SJCRH30 (cell line): ENCODE measurements at regions not wholly inside any gene's neighbourhood (a gene's known extent, or its start where the extent isn't known, plus 50 kb on each side); places are given as distances from the start of the nearest gene placed in this dataset.

Experiments
- DNase-seq, 2 experiments: peaks; one replicate each; pipeline ENCODE4 v3.0.0-alpha.2; 2015 to 2020
- H3K27ac ChIP-seq: fragments of 250-450 bp; sonication (Bioruptor Pico); 2 replicates; pipeline ENCODE4 v1.5.1; 2020; ENCODE audit warnings: mild to moderate bottlenecking, moderate library complexity
- H3K27me3 ChIP-seq: fragments of 250-450 bp; sonication (Bioruptor Pico); 2 replicates; pipeline ENCODE4 v1.5.1; 2020; ENCODE audit warnings: mild to moderate bottlenecking, moderate library complexity
- H3K36me3 ChIP-seq: fragments of 250-450 bp; sonication (Bioruptor Pico); 2 replicates; pipeline ENCODE4 v1.5.1; 2020; ENCODE audit warnings: mild to moderate bottlenecking, moderate library complexity
- H3K4me1 ChIP-seq: fragments of 250-450 bp; sonication (Bioruptor Pico); 2 replicates; pipeline ENCODE4 v1.5.1; 2020; ENCODE audit warnings: mild to moderate bottlenecking, moderate library complexity
- H3K4me3 ChIP-seq: fragments of 250-450 bp; sonication (Bioruptor Pico); 2 replicates; pipeline ENCODE4 v1.5.1; 2020; ENCODE audit warnings: mild to moderate bottlenecking, moderate library complexity
- H3K9me3 ChIP-seq: fragments of 250-450 bp; sonication (Bioruptor Pico); replicated peaks from 2 replicates; pipeline ENCODE4 v1.5.1; 2020; ENCODE audit warnings: mild to moderate bottlenecking, moderate library complexity

GRCh38 chr11:121773076-121773475 is 320.3 kb upstream of the SORL1-AS1 start:
- Histone ChIP-seq H3K27ac (no peak overlapping the region), H3K27me3 (no peaks in the 10 kb centered on the region), H3K4me3 (no peak overlapping the region), H3K9me3 (no peaks in the 10 kb centered on the region), H3K36me3 (0 out of 2 replicates have a peak, but pooled peaks cover 7% of the 10 kb centered on the region), H3K4me1 (no peaks in the 10 kb centered on the region)
- DNase-seq: no peak

- H3K27me3 ChIP-seq: no peaks in the 10 kb centered on the region
- DNase-seq: no peak
These were observed 318.3 kb upstream of the SORL1-AS1 start for GRCh38 chr11:121770939-121771595.

DNA sequence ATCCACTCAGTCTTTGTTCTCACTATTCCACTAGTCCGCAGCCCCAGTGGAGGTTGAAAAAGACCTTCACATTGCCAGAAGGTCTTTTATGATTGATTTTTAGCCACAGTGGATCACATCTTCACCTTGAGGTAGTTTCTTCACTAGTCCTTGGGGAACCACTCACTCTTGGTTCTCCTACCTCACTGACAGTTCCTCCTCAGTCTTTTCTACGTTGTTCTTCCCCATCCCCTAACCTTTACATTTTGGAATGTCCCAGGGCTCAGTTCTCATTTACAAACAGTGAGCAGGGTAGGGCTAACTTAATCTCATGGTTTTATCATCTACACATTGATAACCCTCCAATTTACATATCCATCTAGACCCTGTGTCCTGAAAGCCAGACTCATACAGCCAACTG is 316.4 kb upstream of the SORL1-AS1 start:
- Histone ChIP-seq H3K4me1 (no peaks in the 10 kb centered on the region), H3K4me3 (no peak overlapping the region)

More at GRCh38 chr11:121770939-121771595, 318.3 kb upstream of the SORL1-AS1 start:
- H3K27ac ChIP-seq: no peak overlapping the region
- H3K4me3 ChIP-seq: no peak overlapping the region
- H3K36me3 ChIP-seq: 0 out of 2 replicates have a peak, but pooled peaks cover 7% of the 10 kb centered on the region
- H3K4me1 ChIP-seq: no peaks in the 10 kb centered on the region
- H3K9me3 ChIP-seq: no peaks in the 10 kb centered on the region

GRCh38 chr11:121767433-121767832 is 314.7 kb upstream of the SORL1-AS1 start:
- Histone ChIP-seq H3K9me3 (no peaks in the 10 kb centered on the region), H3K27me3 (no peaks in the 10 kb centered on the region), H3K4me3 (no peak overlapping the region), H3K36me3 (0 out of 2 replicates have a peak, but pooled peaks cover 3% of the 10 kb centered on the region), H3K4me1 (peaks cover 7% of the 10 kb centered on the region; the same call in 1 of the 2 replicates), H3K27ac (no peak overlapping the region)
- no peak for DNase-seq

More for the DNA sequence above, 316.4 kb upstream of the SORL1-AS1 start:
- no peaks in the 10 kb centered on the region for H3K9me3 ChIP-seq
- H3K27ac ChIP-seq: no peak overlapping the region
- H3K36me3 ChIP-seq: 0 out of 2 replicates have a peak, but pooled peaks cover 5% of the 10 kb centered on the region
- DNase-seq: no peak
- no peaks in the 10 kb centered on the region for H3K27me3 ChIP-seq

DNA sequence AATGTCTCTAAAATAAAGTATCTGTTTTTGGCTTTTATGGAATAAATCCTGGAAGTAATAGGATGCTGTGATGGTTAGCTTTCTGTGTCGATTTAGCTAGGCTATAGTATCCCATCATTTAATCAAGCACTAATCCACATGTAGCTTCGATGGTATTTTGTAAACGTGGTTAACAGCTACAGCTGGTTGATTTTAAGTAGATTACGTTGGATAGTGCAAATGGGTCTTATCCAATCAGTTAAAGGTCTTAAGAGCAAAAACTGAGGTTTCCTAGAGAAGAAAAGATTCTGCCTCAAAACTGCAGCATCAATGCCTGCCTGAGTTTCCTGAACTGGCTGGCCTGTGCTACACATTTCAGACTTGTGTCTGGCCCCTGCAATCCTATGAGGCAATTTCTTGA is 314.2 kb upstream of the SORL1-AS1 start:
- no peaks in the 10 kb centered on the region for H3K9me3 ChIP-seq
- DNase-seq: no peak
- no peak overlapping the region for H3K4me3 ChIP-seq
- H3K36me3 ChIP-seq: 0 out of 2 replicates have a peak, but pooled peaks cover 3% of the 10 kb centered on the region
- H3K27me3 ChIP-seq: no peaks in the 10 kb centered on the region
- no peak overlapping the region for H3K27ac ChIP-seq
- peaks cover 7% of the 10 kb centered on the region; the same call in 1 of the 2 replicates for H3K4me1 ChIP-seq

- no peak overlapping the region for H3K27ac ChIP-seq
- H3K4me1 ChIP-seq: peaks cover 7% of the 10 kb centered on the region; the same call in 1 of the 2 replicates
- no peaks in the 10 kb centered on the region for H3K27me3 ChIP-seq
- H3K4me3 ChIP-seq: no peak overlapping the region
- DNase-seq: no peak
- H3K9me3 ChIP-seq: no peaks in the 10 kb centered on the region
- H3K36me3 ChIP-seq: 0 out of 2 replicates have a peak, but pooled peaks cover 3% of the 10 kb centered on the region
These were observed 313.4 kb upstream of the SORL1-AS1 start for GRCh38 chr11:121766166-121766565.

GRCh38 chr11:121763526-121763925 is 310.8 kb upstream of the SORL1-AS1 start:
- Histone ChIP-seq H3K27ac (no peak overlapping the region), H3K27me3 (no peaks in the 10 kb centered on the region), H3K9me3 (no peaks in the 10 kb centered on the region), H3K4me3 (no peak overlapping the region), H3K4me1 (peaks cover 7% of the 10 kb centered on the region; the same call in 1 of the 2 replicates), H3K36me3 (no peaks in the 10 kb centered on the region)
- DNase-seq: no peak

- Histone ChIP-seq H3K36me3 (no peaks in the 10 kb centered on the region), H3K27me3 (no peaks in the 10 kb centered on the region), H3K4me1 (peaks cover 7% of the 10 kb centered on the region; the same call in 1 of the 2 replicates), H3K27ac (no peak overlapping the region), H3K4me3 (no peak overlapping the region), H3K9me3 (no peaks in the 10 kb centered on the region)
- peak; percentile 60 to 76 for DNase-seq
These were observed 310.1 kb upstream of the SORL1-AS1 start for GRCh38 chr11:121762820-121763219.

DNA sequence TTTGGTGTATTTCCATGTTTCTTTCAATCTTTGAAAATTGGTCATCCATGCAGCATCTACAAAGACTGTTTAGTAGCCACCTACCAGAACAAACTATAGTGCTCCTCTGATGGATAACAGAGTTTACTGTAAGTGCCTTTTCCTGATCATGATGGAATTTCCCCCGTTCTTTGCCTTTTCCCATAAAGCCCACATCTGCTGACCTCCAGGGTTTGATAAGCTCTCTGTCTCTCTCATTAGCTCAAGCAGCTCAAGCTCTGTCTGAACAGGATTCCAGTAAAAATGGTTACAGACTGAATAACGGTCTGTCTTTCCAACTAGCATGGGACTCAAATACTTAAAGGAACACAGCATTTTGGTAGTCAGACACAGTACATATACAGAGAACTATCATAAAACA is 308.4 kb upstream of the SORL1-AS1 start:
- no peak for DNase-seq
- H3K4me1 ChIP-seq: peaks cover 7% of the 10 kb centered on the region; the same call in 1 of the 2 replicates
- H3K36me3 ChIP-seq: no peaks in the 10 kb centered on the region
- no peaks in the 10 kb centered on the region for H3K27me3 ChIP-seq
- H3K9me3 ChIP-seq: no peaks in the 10 kb centered on the region
- no peak overlapping the region for H3K4me3 ChIP-seq
- no peak overlapping the region for H3K27ac ChIP-seq

DNA sequence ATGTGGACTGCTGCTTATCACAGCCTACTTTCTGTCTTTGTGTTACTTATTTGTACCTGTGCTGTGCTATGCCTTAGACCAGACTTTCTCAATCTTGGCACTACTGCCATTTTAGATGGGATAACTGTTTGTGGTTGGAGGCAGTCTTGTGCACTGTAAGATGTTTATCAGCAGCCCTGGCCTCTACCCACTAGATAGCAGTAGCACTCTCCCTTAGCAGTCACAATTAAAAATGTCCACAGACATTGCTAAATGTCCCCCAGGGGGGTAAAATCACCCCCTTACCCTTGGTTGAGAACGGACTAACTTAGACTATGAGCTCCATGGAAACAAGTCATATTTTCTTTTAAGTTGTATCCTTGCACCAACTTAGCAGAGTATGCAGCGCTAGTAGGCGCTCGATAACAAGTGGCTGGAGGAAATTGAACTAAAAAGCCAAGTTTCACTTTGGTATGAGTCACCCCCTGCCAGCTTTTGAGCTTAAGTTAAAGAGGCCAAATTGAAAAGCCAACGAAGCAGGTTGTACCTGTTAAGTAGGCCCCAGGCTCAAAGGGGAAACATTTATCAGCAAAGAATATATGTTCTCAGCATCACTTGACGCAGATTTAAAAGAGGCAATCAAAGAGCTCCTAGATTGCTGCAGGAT is 304.8 kb upstream of the SORL1-AS1 start:
- peaks cover 2% of the 10 kb centered on the region; the same call in 1 of the 2 replicates for H3K4me1 ChIP-seq
- no peak overlapping the region for H3K4me3 ChIP-seq
- no peak overlapping the region for H3K27ac ChIP-seq
- H3K27me3 ChIP-seq: no peaks in the 10 kb centered on the region
- no peaks in the 10 kb centered on the region for H3K36me3 ChIP-seq
- DNase-seq: no peak
- no peaks in the 10 kb centered on the region for H3K9me3 ChIP-seq

DNA sequence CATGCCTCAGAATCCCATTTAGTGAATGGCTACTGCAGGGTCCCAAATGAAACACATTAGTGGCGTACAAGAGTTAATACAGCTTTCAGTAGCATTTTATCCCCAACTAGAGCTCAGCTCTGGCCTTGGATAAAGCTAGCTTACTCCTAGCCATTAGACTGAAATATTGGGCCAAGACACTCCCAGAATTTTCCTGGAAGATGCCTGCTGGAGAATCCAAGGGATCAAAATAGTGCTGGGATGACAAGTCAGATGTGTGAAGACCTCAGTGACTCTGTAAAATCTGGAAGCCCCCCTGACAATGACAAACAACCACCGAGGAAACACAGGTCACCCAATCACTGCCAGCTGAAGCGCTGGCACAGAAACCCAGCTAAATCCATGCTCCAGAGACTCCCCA is 303.1 kb upstream of the SORL1-AS1 start:
- H3K36me3 ChIP-seq: no peaks in the 10 kb centered on the region
- H3K4me1 ChIP-seq: peaks cover 2% of the 10 kb centered on the region; the same call in 1 of the 2 replicates
- no peak overlapping the region for H3K27ac ChIP-seq
- no peak for DNase-seq
- no peaks in the 10 kb centered on the region for H3K9me3 ChIP-seq
- no peaks in the 10 kb centered on the region for H3K27me3 ChIP-seq
- no peak overlapping the region for H3K4me3 ChIP-seq

- no peaks in the 10 kb centered on the region for H3K36me3 ChIP-seq
- peak in 1 of 2 experiments; percentile 25 for DNase-seq
These were observed 302.4 kb upstream of the SORL1-AS1 start for GRCh38 chr11:121755191-121755590.

GRCh38 chr11:121754598-121754997 is 301.8 kb upstream of the SORL1-AS1 start:
- no peak for DNase-seq
- Histone ChIP-seq H3K36me3 (no peaks in the 10 kb centered on the region), H3K9me3 (no peaks in the 10 kb centered on the region), H3K4me3 (no peak overlapping the region), H3K27me3 (no peaks in the 10 kb centered on the region), H3K27ac (no peak overlapping the region), H3K4me1 (peaks cover 2% of the 10 kb centered on the region; the same call in 1 of the 2 replicates)

More at GRCh38 chr11:121755191-121755590, 302.4 kb upstream of the SORL1-AS1 start:
- Histone ChIP-seq H3K27ac (no peak overlapping the region), H3K4me1 (peaks cover 2% of the 10 kb centered on the region; the same call in 1 of the 2 replicates), H3K4me3 (no peak overlapping the region), H3K9me3 (no peaks in the 10 kb centered on the region), H3K27me3 (no peaks in the 10 kb centered on the region)

GRCh38 chr11:121749691-121750090 is 296.9 kb upstream of the SORL1-AS1 start:
- no peaks in the 10 kb centered on the region for H3K4me1 ChIP-seq
- DNase-seq: no peak
- no peak overlapping the region for H3K4me3 ChIP-seq
- H3K9me3 ChIP-seq: no peaks in the 10 kb centered on the region
- no peaks in the 10 kb centered on the region for H3K27me3 ChIP-seq
- H3K36me3 ChIP-seq: no peaks in the 10 kb centered on the region; the same call in 1 of the 2 replicates
- no peak overlapping the region for H3K27ac ChIP-seq

- Histone ChIP-seq H3K36me3 (no peaks in the 10 kb centered on the region; the same call in 1 of the 2 replicates), H3K9me3 (peaks cover 11% of the 10 kb centered on the region), H3K27me3 (no peaks in the 10 kb centered on the region), H3K4me3 (no peak overlapping the region), H3K27ac (no peak overlapping the region), H3K4me1 (no peaks in the 10 kb centered on the region)
- DNase-seq: no peak
These were observed 295.3 kb upstream of the SORL1-AS1 start for GRCh38 chr11:121748068-121748467.
